Right lobe of liver (tissue), 6 donors: ENCODE measurements at regions not wholly inside any gene's neighbourhood (a gene's known extent, or its start where the extent isn't known, plus 50 kb on each side); places are given as distances from the start of the nearest gene placed in this dataset.

Source experiments
- ATAC-seq, 4 donors: fragments of 200-7000 bp; cut with Tn5 transposase; one replicate each; pipeline ENCODE4 v1.9.1; 2020; ENCODE audit warnings: mild to moderate bottlenecking in 4 of 4, moderate library complexity in 4 of 4
- DNase-seq, 3 donors: peaks; one replicate each; pipeline ENCODE4 v3.0.0-alpha.2; 2020
- H3K27ac ChIP-seq, 3 donors: fragments of 200-600 bp; one replicate each; pipeline ENCODE4 v1.8.0; 2022
- H3K27me3 ChIP-seq, 2 donors: fragments of 200-600 bp; one replicate each; pipeline ENCODE4 v1.8.0; 2022
- H3K36me3 ChIP-seq, 4 donors: fragments of 200-600 bp; sonication (generic) in 1 of 4; one replicate each; pipeline versions ENCODE4 v1.5.1 to v1.8.0; 2017 to 2022; ENCODE audit warnings: control low read depth in 1 of 4
- H3K4me1 ChIP-seq, 4 donors: fragments of 200-600 bp; sonication (generic) in 1 of 4; one replicate each; pipeline versions ENCODE4 v1.5.1 to v1.8.0; 2017 to 2022; ENCODE audit warnings: control low read depth in 1 of 4
- H3K4me3 ChIP-seq, 3 donors: fragments of 200-600 bp; one replicate each; pipeline ENCODE4 v1.8.0; 2022
- H3K9me3 ChIP-seq, 4 donors: fragments of 200-600 bp; sonication (generic) in 1 of 4; one replicate each; pipeline versions ENCODE4 v1.5.1 to v1.8.0; 2017 to 2022; ENCODE audit warnings: control low read depth in 1 of 4
- POLR2A ChIP-seq: fragments of 450-650 bp; IDR thresholded peaks from one replicate; pipeline ENCODE4 v1.6.1; 2017; ENCODE audit warnings: antibody characterized with exemption, mild to moderate bottlenecking
- WGBS: methylation state at CpG from one replicate; pipeline ENCODE4 v1.1.6; 2018; ENCODE audit warnings: low coverage, low lambda C conversion rate; ENCODE audit not compliant: insufficient coverage; ENCODE audit errors: missing lambda C conversion rate; 5-methylcytosine and 5-hydroxymethylcytosine counted together
- intact Hi-C, 2 donors: fragments of 100-400 bp; cut with DNase I; formaldehyde crosslinking; loops; one replicate each; pipeline versions ENCODE4 v1.11.2 to v1.14.1; 2022
- TF ChIP-seq, protein P1 (sequence below), 4 donors: fragments of 200-600 bp in 3 of 4; fragments of 450-650 bp in 1 of 4; IDR thresholded peaks; one replicate each; pipeline versions ENCODE4 v1.5.1 to v1.8.0; 2016 to 2022; ENCODE audit warnings: antibody characterized with exemption in 4 of 4, mild to moderate bottlenecking in 2 of 4
- donor health status: DM: no; HTN: yes; CAD: no.
- donor health status: DM: no; HTN: no; CAD: no.
- donor health status: DM: no; HTN: no; CAD: no.
- donor health status: DM: no; HTN: yes; CAD: no.
- donor health status: DM: no; HTN: yes; CAD: no.

DNA sequence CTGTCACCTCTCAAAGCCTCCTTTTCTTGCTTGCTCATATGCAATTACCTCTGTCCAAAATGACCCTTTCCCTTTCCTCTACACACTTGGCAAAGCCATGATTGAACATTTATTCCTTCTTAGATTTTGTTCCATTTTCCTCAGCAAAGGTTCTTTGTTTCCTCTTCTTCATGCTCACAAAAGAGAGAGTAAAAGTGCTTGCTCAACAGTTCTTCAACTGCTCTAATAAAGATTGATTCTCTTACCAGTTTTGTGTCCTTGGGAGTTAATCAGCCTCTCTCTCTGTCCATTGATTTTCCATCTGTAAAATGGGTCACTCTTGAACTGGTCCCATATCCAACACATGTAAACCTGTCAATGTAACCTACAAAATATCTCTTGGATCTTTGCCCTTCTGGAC lies 186.4 kb downstream of the WNT5A start:
- intact Hi-C loops: no loop called here
- no peak overlapping the region for H3K27ac ChIP-seq
- no peaks in the 10 kb centered on the region for H3K27me3 ChIP-seq
- no peaks in the 10 kb centered on the region for H3K36me3 ChIP-seq
- DNase-seq (no peak), ATAC-seq (no peak)
- no peak for TF ChIP-seq POLR2A
- no peak overlapping the region for H3K4me3 ChIP-seq
- no peaks in the 10 kb centered on the region for H3K9me3 ChIP-seq
- no peaks in the 10 kb centered on the region for H3K4me1 ChIP-seq

DNA sequence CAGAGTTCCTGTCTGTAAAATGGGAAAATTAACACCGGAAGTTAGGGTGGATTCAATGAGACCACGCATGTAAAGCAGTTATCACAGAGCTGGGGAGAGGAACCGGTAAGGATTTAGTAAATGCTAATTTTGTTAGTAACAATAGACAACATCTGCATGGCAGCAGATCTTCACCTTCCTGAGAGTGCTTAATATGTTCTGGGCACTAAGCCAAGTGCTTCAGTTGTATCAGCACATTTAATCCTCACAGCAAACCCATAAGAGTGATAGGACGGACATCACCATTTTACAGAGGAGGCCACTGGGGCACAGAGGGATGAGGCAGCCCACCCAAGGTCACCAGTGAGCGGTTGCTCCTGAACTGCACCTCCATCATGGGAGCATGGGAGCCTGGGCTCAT lies 189.4 kb downstream of the WNT5A start:
- H3K27me3 ChIP-seq: no peaks in the 10 kb centered on the region
- H3K27ac ChIP-seq: no peak overlapping the region
- H3K9me3 ChIP-seq: no peaks in the 10 kb centered on the region
- TF ChIP-seq, protein P1, sequence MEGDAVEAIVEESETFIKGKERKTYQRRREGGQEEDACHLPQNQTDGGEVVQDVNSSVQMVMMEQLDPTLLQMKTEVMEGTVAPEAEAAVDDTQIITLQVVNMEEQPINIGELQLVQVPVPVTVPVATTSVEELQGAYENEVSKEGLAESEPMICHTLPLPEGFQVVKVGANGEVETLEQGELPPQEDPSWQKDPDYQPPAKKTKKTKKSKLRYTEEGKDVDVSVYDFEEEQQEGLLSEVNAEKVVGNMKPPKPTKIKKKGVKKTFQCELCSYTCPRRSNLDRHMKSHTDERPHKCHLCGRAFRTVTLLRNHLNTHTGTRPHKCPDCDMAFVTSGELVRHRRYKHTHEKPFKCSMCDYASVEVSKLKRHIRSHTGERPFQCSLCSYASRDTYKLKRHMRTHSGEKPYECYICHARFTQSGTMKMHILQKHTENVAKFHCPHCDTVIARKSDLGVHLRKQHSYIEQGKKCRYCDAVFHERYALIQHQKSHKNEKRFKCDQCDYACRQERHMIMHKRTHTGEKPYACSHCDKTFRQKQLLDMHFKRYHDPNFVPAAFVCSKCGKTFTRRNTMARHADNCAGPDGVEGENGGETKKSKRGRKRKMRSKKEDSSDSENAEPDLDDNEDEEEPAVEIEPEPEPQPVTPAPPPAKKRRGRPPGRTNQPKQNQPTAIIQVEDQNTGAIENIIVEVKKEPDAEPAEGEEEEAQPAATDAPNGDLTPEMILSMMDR (IDR thresholded peaks at IDR 0.05): no peak
- no peak for TF ChIP-seq POLR2A
- DNase-seq (no peak), ATAC-seq (no peak)
- H3K4me3 ChIP-seq: no peak overlapping the region
- no peaks in the 10 kb centered on the region for H3K36me3 ChIP-seq
- H3K4me1 ChIP-seq: no peaks in the 10 kb centered on the region
- intact Hi-C loops: no loop called here
- 62% methylated on average over 5 of the region's 5 CpGs for WGBS

DNA sequence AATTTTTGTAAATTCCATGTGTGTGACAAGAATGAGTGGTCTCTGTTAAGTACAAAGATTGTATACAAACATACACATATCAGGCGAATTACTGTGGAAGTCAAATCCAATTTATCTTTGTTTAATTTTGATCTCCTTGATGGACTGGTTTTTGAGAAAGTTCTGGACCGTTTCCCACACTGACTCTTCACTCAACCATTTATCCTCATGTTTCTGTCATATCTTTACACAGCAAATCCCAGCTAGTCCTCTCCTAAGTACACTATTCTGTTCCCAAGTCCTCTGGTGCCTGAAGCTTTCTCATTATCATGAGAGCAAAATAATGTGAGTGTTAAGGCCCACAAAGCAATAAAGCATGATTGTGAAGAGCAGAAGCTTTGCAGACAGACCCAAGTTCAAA lies 189.9 kb downstream of the WNT5A start:
- 48% methylated on average over 2 of the region's 2 CpGs for WGBS
- Histone ChIP-seq H3K9me3 (no peaks in the 10 kb centered on the region), H3K27me3 (no peaks in the 10 kb centered on the region), H3K4me3 (no peak overlapping the region), H3K27ac (no peak overlapping the region), H3K36me3 (no peaks in the 10 kb centered on the region), H3K4me1 (no peaks in the 10 kb centered on the region)
- intact Hi-C loops: no loop called here
- ATAC-seq: no peak
- DNase-seq: no peak
- TF ChIP-seq POLR2A: no peak
- TF ChIP-seq, protein P1 (IDR thresholded peaks at IDR 0.05): no peak

DNA sequence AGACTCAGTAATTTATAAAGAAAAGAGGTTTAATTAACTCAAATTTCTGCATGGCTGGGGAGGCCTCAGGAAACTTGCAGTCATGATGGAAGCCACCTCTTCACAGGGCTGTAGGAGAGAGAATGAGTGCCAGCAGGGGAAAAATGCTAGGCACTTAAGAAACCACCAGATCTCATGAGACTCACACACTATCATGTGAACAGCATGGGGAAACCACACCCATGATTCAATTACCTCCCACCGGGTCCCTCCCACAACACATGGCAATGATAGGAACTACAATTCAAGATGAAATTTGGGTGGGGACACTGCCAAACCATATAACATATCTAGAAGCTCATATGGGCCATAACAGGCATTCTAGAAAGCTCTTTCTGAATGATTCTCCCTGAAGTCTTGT lies 190.3 kb downstream of the WNT5A start:
- Histone ChIP-seq H3K9me3 (no peaks in the 10 kb centered on the region), H3K27ac (no peak overlapping the region), H3K4me3 (no peak overlapping the region), H3K36me3 (no peaks in the 10 kb centered on the region), H3K27me3 (no peaks in the 10 kb centered on the region), H3K4me1 (no peaks in the 10 kb centered on the region)
- DNase-seq: no peak
- no peak for ATAC-seq
- no CpG with 5 or more reads among the region's 1 CpG for whole genome bisulfite sequencing
- TF ChIP-seq, protein P1 (IDR thresholded peaks at IDR 0.05): no peak
- intact Hi-C loops: no loop called here

DNA sequence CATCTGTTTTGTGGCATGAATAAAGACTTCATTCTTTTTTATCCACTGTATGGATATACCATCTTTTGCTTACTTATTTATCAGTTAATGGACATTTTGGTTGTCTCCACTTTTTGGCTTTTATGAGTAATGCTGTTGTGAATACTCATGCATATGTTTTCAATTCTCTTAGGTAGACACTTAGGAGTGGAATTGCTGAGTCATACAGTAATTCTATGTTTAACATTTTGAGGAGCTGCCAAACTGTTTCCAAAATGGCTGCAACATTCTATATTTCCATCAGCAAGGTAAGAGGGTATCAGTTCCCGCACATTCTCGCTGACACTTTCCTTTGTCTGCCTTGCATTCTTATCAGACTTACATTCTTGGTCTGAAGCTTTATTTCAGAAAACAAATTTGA lies 191.1 kb downstream of the WNT5A start:
- intact Hi-C loops: no loop called here
- Histone ChIP-seq H3K27me3 (no peaks in the 10 kb centered on the region), H3K9me3 (no peaks in the 10 kb centered on the region), H3K4me3 (no peak overlapping the region), H3K36me3 (no peaks in the 10 kb centered on the region), H3K4me1 (no peaks in the 10 kb centered on the region), H3K27ac (no peak overlapping the region)
- 66% methylated on average over 2 of the region's 2 CpGs for WGBS
- DNase-seq: no peak
- no peak for TF ChIP-seq POLR2A
- TF ChIP-seq, protein P1 (IDR thresholded peaks at IDR 0.05): no peak
- ATAC-seq: no peak
